Endothelial cell of umbilical vein (primary cell): ENCODE measurements at regions not wholly inside any gene's neighbourhood (a gene's known extent, or its start where the extent isn't known, plus 50 kb on each side); places are given as distances from the start of the nearest gene placed in this dataset.

Source experiments
- BruUV-seq: library from RNA; stranded (reverse); fragments of 400-500 nt; replicated peaks from 2 replicates; lab custom pipeline; 2021; lab: Mats Ljungman, UMichigan
- CTCF ChIA-PET: fragments of 300-600, 350-600 bp; sonication (Branson Sonifier 250); formaldehyde crosslinking; loops from one replicate; lab custom pipeline; 2021; ENCODE audit warnings: antibody characterized with exemption, inconsistent platforms; lab: Charles Lee
- POLR2A ChIA-PET: fragments of 300-600, 350-600 bp; sonication (Branson Sonifier 250); formaldehyde crosslinking; loops from one replicate; lab custom pipeline; 2021; ENCODE audit warnings: antibody characterized with exemption, inconsistent platforms; lab: Charles Lee
- DNase-seq: peaks from one replicate; pipeline ENCODE4 v3.0.0-alpha.2; 2011; ENCODE audit warnings: low read depth, low spot score
- FAIRE-seq: peaks from 2 replicates; lab custom pipeline; 2011; peaks lifted over from hg19 to GRCh38; lab: Jason Lieb, UNC
- H2AFZ ChIP-seq: 2 replicates; pipeline ENCODE4 v1.6.0; 2012; ENCODE audit warnings: low read depth, low read length, control low read depth, inconsistent platforms
- H3K27ac ChIP-seq: 2 replicates; pipeline ENCODE4 v1.5.1; 2011; ENCODE audit warnings: low read depth, mild to moderate bottlenecking, control low read depth, low read length, moderate library complexity; ENCODE audit not compliant: insufficient read depth
- H3K27me3 ChIP-seq, 2 experiments: 2 replicates each; pipeline versions ENCODE4 v1.6.0 to v1.6.1; 2011; ENCODE audit warnings: low read length in 2 of 2, mixed read lengths in 1 of 2; ENCODE audit not compliant: control insufficient read depth in 2 of 2, insufficient read depth in 2 of 2
- H3K36me3 ChIP-seq, 2 experiments: 2 replicates in 1 of 2; 3 replicates in 1 of 2; pipeline ENCODE4 v1.5.1; 2011; ENCODE audit warnings: low read length in 2 of 2, mild to moderate bottlenecking in 1 of 2, moderate library complexity in 1 of 2; ENCODE audit not compliant: control insufficient read depth in 2 of 2, insufficient read depth in 2 of 2; ENCODE audit errors: extremely low read depth in 1 of 2
- H3K4me1 ChIP-seq: 3 replicates; pipeline ENCODE4 v1.5.1; 2011; ENCODE audit warnings: mild to moderate bottlenecking, low read length; ENCODE audit not compliant: control insufficient read depth, insufficient read depth; ENCODE audit errors: extremely low read depth
- H3K4me2 ChIP-seq: 2 replicates; pipeline ENCODE4 v1.6.1; 2011; ENCODE audit warnings: low read length, control low read depth, mixed read lengths; ENCODE audit not compliant: insufficient read depth
- H3K4me3 ChIP-seq, 3 experiments: fragments of 200-600 bp in 1 of 3; sonication (generic), shearing (Covaris generic) in 1 of 3; replicated peaks in 1 of 3; 2 replicates each; pipeline ENCODE4 v1.5.1; 2011 to 2016; ENCODE audit warnings: control low read depth in 3 of 3, low read length in 3 of 3, mild to moderate bottlenecking in 2 of 3, inconsistent platforms in 1 of 3, low read depth in 1 of 3, moderate library complexity in 1 of 3; ENCODE audit not compliant: insufficient read depth in 1 of 3
- H3K79me2 ChIP-seq: 2 replicates; pipeline ENCODE4 v1.6.0; 2012; ENCODE audit warnings: low read length, inconsistent platforms; ENCODE audit not compliant: control insufficient read depth, insufficient read depth
- H3K9ac ChIP-seq: replicated peaks from 2 replicates; pipeline ENCODE3; 2011; ENCODE audit warnings: low read length, control low read depth; ENCODE audit not compliant: insufficient read depth; ENCODE audit errors: extremely low read depth
- H3K9me1 ChIP-seq: replicated peaks from 3 replicates; pipeline ENCODE4 v1.6.0; 2011; ENCODE audit warnings: mild to moderate bottlenecking, low read length; ENCODE audit not compliant: control insufficient read depth, insufficient read depth; ENCODE audit errors: extremely low read depth
- H3K9me3 ChIP-seq: replicated peaks from 2 replicates; pipeline ENCODE4 v1.5.1; 2012; ENCODE audit warnings: low read length, inconsistent platforms; ENCODE audit not compliant: control insufficient read depth, insufficient read depth
- H4K20me1 ChIP-seq: replicated peaks from 2 replicates; pipeline ENCODE3; 2011; ENCODE audit warnings: mild to moderate bottlenecking, low read length; ENCODE audit not compliant: control insufficient read depth, insufficient read depth; ENCODE audit errors: extremely low read depth
- CTCF ChIP-seq, 2 donors: IDR thresholded peaks; 1 replicate in 1 of 2; 2 replicates in 1 of 2; pipeline ENCODE4 v1.5.1; 2011; ENCODE audit warnings: low read length in 2 of 2, mild to moderate bottlenecking in 2 of 2, moderate library complexity in 2 of 2, control low read depth in 1 of 2, inconsistent platforms in 1 of 2, low read depth in 1 of 2; ENCODE audit not compliant: insufficient read depth in 1 of 2; ENCODE audit errors: extremely low read depth in 1 of 2
- EZH2 ChIP-seq: IDR thresholded peaks from 2 replicates; pipeline ENCODE4 v1.6.1; 2012; ENCODE audit warnings: borderline replicate concordance, low read depth, mild to moderate bottlenecking, moderate library complexity, low read length, inconsistent platforms; ENCODE audit not compliant: severe bottlenecking
- FOS ChIP-seq: IDR thresholded peaks from 2 replicates; pipeline ENCODE4 v1.6.1; 2011; ENCODE audit warnings: mild to moderate bottlenecking, low read length, moderate library complexity, borderline replicate concordance; ENCODE audit not compliant: insufficient read depth
- GATA2 ChIP-seq: IDR thresholded peaks from 2 replicates; pipeline ENCODE4 v1.7.0; 2011; ENCODE audit warnings: low read depth, mild to moderate bottlenecking, moderate library complexity, mixed read lengths, low read length; ENCODE audit not compliant: insufficient read length, insufficient read depth
- JUN ChIP-seq: IDR thresholded peaks from 2 replicates; pipeline ENCODE4 v1.6.1; 2011; ENCODE audit warnings: borderline replicate concordance, low read depth; ENCODE audit not compliant: insufficient read length, insufficient read depth
- MAX ChIP-seq: IDR thresholded peaks from 2 replicates; pipeline ENCODE4 v1.6.1; 2011; ENCODE audit not compliant: insufficient read depth, insufficient read length
- MYC ChIP-seq: IDR thresholded peaks from one replicate; pipeline ENCODE4 v1.6.1; 2011; ENCODE audit warnings: mild to moderate bottlenecking, low read depth, low read length
- POLR2A ChIP-seq: IDR thresholded peaks from 2 replicates; pipeline ENCODE4 v1.6.1; 2012; ENCODE audit warnings: low read depth, mild to moderate bottlenecking, control low read depth, low read length
- POLR2AphosphoS5 ChIP-seq: IDR thresholded peaks from 2 replicates; pipeline ENCODE4 v1.6.1; 2012; ENCODE audit warnings: low read depth, mild to moderate bottlenecking, control low read depth, low read length, moderate library complexity; ENCODE audit not compliant: insufficient read depth
- dilution Hi-C: fragments of 300-500 bp; cut with MboI; formaldehyde crosslinking; loops from one replicate; pipeline ENCODE4 v1.15.0; 2019; ENCODE audit warnings: low sequenced_read_pairs; ENCODE audit not compliant: extremely low pct_ligation_motif_present
- intact Hi-C: fragments of 100-400 bp; cut with micrococcal nuclease; formaldehyde crosslinking; loops from one replicate; pipeline ENCODE4 v1.10.0; 2022

- no peak overlapping the region for H3K4me3 ChIP-seq
- ChIA-PET POLR2A (no interaction called here), CTCF (no interaction called here)
- H4K20me1 ChIP-seq: no peaks in the 10 kb centered on the region
- H3K9me1 ChIP-seq: no peaks in the 10 kb centered on the region
- no peaks in the 10 kb centered on the region for H3K4me1 ChIP-seq
- no peak overlapping the region for H3K27ac ChIP-seq
- no peak overlapping the region for H3K4me2 ChIP-seq
- H2AFZ ChIP-seq: no peak overlapping the region
- no peaks in the 10 kb centered on the region for H3K79me2 ChIP-seq
- H3K9ac ChIP-seq: no peak overlapping the region
- no peaks in the 10 kb centered on the region for H3K9me3 ChIP-seq
- no peaks in the 10 kb centered on the region for H3K36me3 ChIP-seq
- TF ChIP-seq EZH2 (no peak), FOS (no peak), MYC (no peak), JUN (no peak), POLR2A (no peak), POLR2AphosphoS5 (no peak), CTCF (IDR thresholded peaks at IDR 0.05; ENCODE audit: extremely low read depth in 1 of 2, insufficient read depth in 1 of 2, low read depth in 1 of 2, low read length in 2 of 2) (no peak), GATA2 (no peak), MAX (no peak)
- FAIRE-seq: no peak
- DNase-seq: no peak
- no peaks in the 10 kb centered on the region for H3K27me3 ChIP-seq
- dilution Hi-C loops: no loop called here
- BruUV-seq: no TSS peak
- intact Hi-C loops: no loop called here
These were observed 887.8 kb downstream of the MCTP2 start for GRCh38 chr15:95119041-95119610.
